ENCODE measurements at regions not wholly inside any gene's neighbourhood (a gene's known extent, or its start where the extent isn't known, plus 50 kb on each side); places are given as distances from the start of the nearest gene placed in this dataset.

GRCh38 chr3:55164191-55164590, 236.3 kb upstream of the LRTM1 start:
- Histone ChIP-seq H3K79me2 (ENCODE audit: control insufficient read depth, insufficient read depth, low read length) (no peaks in the 10 kb centered on the region), H2AFZ (ENCODE audit: control insufficient read depth, low read depth, low read length) (no peak overlapping the region), H3K36me3 (ENCODE audit: control insufficient read depth in 2 of 2, insufficient read depth in 2 of 2, low read length in 1 of 2) (no peaks in the 10 kb centered on the region), H3K4me3 (no peak overlapping the region), H3K9ac (ENCODE audit: control insufficient read depth, insufficient read depth, low read length) (no peak overlapping the region), H3K4me2 (ENCODE audit: control insufficient read depth, insufficient read depth) (no peak overlapping the region), H3K9me3 (replicated peaks; ENCODE audit: control insufficient read depth, insufficient read depth, low read length) (no peaks in the 10 kb centered on the region), H3K27me3 (replicated peaks in 1 of 2; ENCODE audit: control insufficient read depth in 2 of 2, insufficient read depth in 2 of 2, low read length in 1 of 2) (no peaks in the 10 kb centered on the region), H4K20me1 (ENCODE audit: control insufficient read depth, insufficient read depth) (no peaks in the 10 kb centered on the region), H3K4me1 (ENCODE audit: control insufficient read depth, insufficient read depth, low read length) (no peaks in the 10 kb centered on the region), H3K27ac (ENCODE audit: control insufficient read depth, insufficient read depth) (no peak overlapping the region)
- ChIA-PET SMC1A (ENCODE audit: uncharacterized antibody, unreplicated experiment) (no interaction called here), POLR2A (no interaction called here), CTCF (no interaction called here), RAD21 (ENCODE audit: unreplicated experiment) (no interaction called here)
- DNase-seq (ENCODE audit: low read depth, low spot score) (no peak), ATAC-seq (no peak), FAIRE-seq (no peak)
- in situ Hi-C loops (cut with MboI) (no loop called here), intact Hi-C loops (cut with micrococcal nuclease; ENCODE audit: unreplicated experiment) (no loop called here)
- BruUV-seq (replicated peaks) = no TSS peak
- TF ChIP-seq ZNF687 (IDR thresholded peaks at IDR 0.05) = no peak
- no peak for TF ChIP-seq KAT2A (conservative IDR thresholded peaks at IDR 0.05; ENCODE audit: control insufficient read depth, low read depth, low read length)
- no peak for TF ChIP-seq IKZF2 (IDR thresholded peaks at IDR 0.05)
- no peak for TF ChIP-seq USF2 (IDR thresholded peaks at IDR 0.05; ENCODE audit: borderline replicate concordance, low read depth, low read length)
- no peak for TF ChIP-seq IRF4 (IDR thresholded peaks at IDR 0.05; ENCODE audit: low read depth, low read length)
- no peak for TF ChIP-seq KLF5 (IDR thresholded peaks at IDR 0.05; ENCODE audit: partially characterized antibody)
- no peak for TF ChIP-seq FOXK2 (IDR thresholded peaks at IDR 0.05)
- TF ChIP-seq BCL11A (IDR thresholded peaks at IDR 0.05; ENCODE audit: low read depth, low read length) = no peak
- TF ChIP-seq BCLAF1 (IDR thresholded peaks at IDR 0.05) = no peak
- no peak for TF ChIP-seq DPF2 (IDR thresholded peaks at IDR 0.05)
- TF ChIP-seq RFX5 (IDR thresholded peaks at IDR 0.05; ENCODE audit: low read depth, low read length) = no peak
- no peak for TF ChIP-seq SMAD1 (IDR thresholded peaks at IDR 0.05; ENCODE audit: low read depth, partially characterized antibody)
- no peak for TF ChIP-seq TARDBP (IDR thresholded peaks at IDR 0.05; ENCODE audit: borderline replicate concordance)
- no peak for TF ChIP-seq E2F8 (IDR thresholded peaks at IDR 0.05; ENCODE audit: low read depth, partially characterized antibody)

Data from GM12878 (cell line).